OCI-LY3 (cell line): ENCODE measurements at regions not wholly inside any gene's neighbourhood (a gene's known extent, or its start where the extent isn't known, plus 50 kb on each side); places are given as distances from the start of the nearest gene placed in this dataset.

Source experiments
- H2AFZ ChIP-seq: fragments of 200-600, 300-600 bp; shearing (Covaris generic); 2 replicates; pipeline ENCODE4 v1.6.0; 2014; ENCODE audit warnings: antibody characterized with exemption, low read depth, low read length
- H3K27ac ChIP-seq: fragments of 200-600, 300-600 bp; sonication (generic); 2 replicates; pipeline ENCODE4 v1.5.1; 2014; ENCODE audit warnings: mild to moderate bottlenecking, low read length, moderate library complexity, mixed read lengths
- H3K27me3 ChIP-seq: fragments of 200-600, 300-600 bp; sonication (generic); 2 replicates; pipeline ENCODE4 v1.6.1; 2014; ENCODE audit warnings: low read depth, low read length, mixed read lengths
- H3K36me3 ChIP-seq: fragments of 200-600, 300-600 bp; sonication (generic); replicated peaks from 2 replicates; pipeline ENCODE3; 2014; ENCODE audit warnings: low read depth, low read length, mixed read lengths
- H3K4me1 ChIP-seq: fragments of 300-600, 200-600 bp; sonication (generic); 2 replicates; pipeline ENCODE4 v1.6.1; 2014; ENCODE audit warnings: low read length, mixed read lengths
- H3K4me2 ChIP-seq: fragments of 200-600, 300-600 bp; sonication (generic); 2 replicates; pipeline ENCODE4 v1.6.1; 2014; ENCODE audit warnings: low read length, mixed read lengths
- H3K4me3 ChIP-seq: fragments of 300-600, 200-600 bp; sonication (generic); 2 replicates; pipeline ENCODE4 v1.5.1; 2014; ENCODE audit warnings: antibody characterized with exemption, mild to moderate bottlenecking, low read length, moderate library complexity
- H3K79me2 ChIP-seq: fragments of 300-600, 200-600 bp; shearing (Covaris generic); 2 replicates; pipeline ENCODE4 v1.6.1; 2014; ENCODE audit warnings: mild to moderate bottlenecking, low read length, mixed read lengths
- H3K9ac ChIP-seq: fragments of 300-600, 200-600 bp; shearing (Covaris generic); 2 replicates; pipeline ENCODE4 v1.6.0; 2014; ENCODE audit warnings: mild to moderate bottlenecking, low read length, moderate library complexity
- H3K9me3 ChIP-seq: fragments of 200-600, 300-600 bp; shearing (Covaris generic); 2 replicates; pipeline ENCODE4 v1.6.1; 2014; ENCODE audit warnings: low read length, mixed read lengths; ENCODE audit not compliant: insufficient read depth
- H4K20me1 ChIP-seq: fragments of 200-600, 300-600 bp; sonication (generic); 2 replicates; pipeline ENCODE4 v1.6.1; 2016; ENCODE audit warnings: low read length, mixed read lengths; ENCODE audit not compliant: insufficient read depth
- EZH2phosphoT487 ChIP-seq: fragments of 200-600 bp; shearing (Covaris generic); IDR thresholded peaks from 2 replicates; pipeline ENCODE4 v1.6.1; 2018; ENCODE audit warnings: antibody characterized with exemption, mixed run types, low read depth
- TF ChIP-seq, protein P1 (sequence below): fragments of 200-600, 300-600 bp; sonication (generic); IDR thresholded peaks from 2 replicates; pipeline ENCODE4 v1.5.1; 2014; ENCODE audit warnings: antibody characterized with exemption, low read length, low read depth

DNA sequence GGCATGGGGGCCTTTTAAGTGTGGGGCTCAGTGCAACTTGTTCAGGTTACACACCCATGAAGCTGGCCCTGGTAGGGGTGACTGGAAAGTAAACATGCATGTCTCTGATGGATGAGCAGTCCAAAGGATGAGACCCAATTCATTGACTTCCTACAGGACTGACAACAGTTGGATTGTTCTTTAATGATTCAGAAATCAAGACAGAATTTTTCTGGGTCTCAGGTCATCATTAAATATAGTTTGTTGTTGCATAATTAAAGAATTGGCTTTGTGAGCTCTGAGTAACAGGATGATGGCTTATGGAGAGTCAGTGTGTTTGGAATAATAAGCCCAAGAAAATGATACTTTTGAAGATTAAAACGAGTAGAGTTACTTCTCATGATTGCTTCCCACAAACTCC is 604.2 kb upstream of the CLINT1 start:
- H3K9me3 ChIP-seq = no peaks in the 10 kb centered on the region
- no peak overlapping the region for H3K27ac ChIP-seq
- no peaks in the 10 kb centered on the region for H3K36me3 ChIP-seq
- no peaks in the 10 kb centered on the region for H3K79me2 ChIP-seq
- no peaks in the 10 kb centered on the region for H4K20me1 ChIP-seq
- H2AFZ ChIP-seq = no peak overlapping the region
- TF ChIP-seq, protein P1, sequence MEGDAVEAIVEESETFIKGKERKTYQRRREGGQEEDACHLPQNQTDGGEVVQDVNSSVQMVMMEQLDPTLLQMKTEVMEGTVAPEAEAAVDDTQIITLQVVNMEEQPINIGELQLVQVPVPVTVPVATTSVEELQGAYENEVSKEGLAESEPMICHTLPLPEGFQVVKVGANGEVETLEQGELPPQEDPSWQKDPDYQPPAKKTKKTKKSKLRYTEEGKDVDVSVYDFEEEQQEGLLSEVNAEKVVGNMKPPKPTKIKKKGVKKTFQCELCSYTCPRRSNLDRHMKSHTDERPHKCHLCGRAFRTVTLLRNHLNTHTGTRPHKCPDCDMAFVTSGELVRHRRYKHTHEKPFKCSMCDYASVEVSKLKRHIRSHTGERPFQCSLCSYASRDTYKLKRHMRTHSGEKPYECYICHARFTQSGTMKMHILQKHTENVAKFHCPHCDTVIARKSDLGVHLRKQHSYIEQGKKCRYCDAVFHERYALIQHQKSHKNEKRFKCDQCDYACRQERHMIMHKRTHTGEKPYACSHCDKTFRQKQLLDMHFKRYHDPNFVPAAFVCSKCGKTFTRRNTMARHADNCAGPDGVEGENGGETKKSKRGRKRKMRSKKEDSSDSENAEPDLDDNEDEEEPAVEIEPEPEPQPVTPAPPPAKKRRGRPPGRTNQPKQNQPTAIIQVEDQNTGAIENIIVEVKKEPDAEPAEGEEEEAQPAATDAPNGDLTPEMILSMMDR = no peak
- TF ChIP-seq EZH2phosphoT487 = no peak
- 0 out of 2 replicates have a peak, but pooled peaks cover 6% of the 10 kb centered on the region for H3K4me1 ChIP-seq
- no peak overlapping the region for H3K9ac ChIP-seq
- no peaks in the 10 kb centered on the region for H3K27me3 ChIP-seq
- no peak overlapping the region for H3K4me2 ChIP-seq
- H3K4me3 ChIP-seq = no peak overlapping the region

GRCh38 chr5:158462349-158463114 is 603.6 kb upstream of the CLINT1 start:
- Histone ChIP-seq H3K27ac (no peak overlapping the region), H3K79me2 (no peaks in the 10 kb centered on the region), H3K9me3 (no peaks in the 10 kb centered on the region), H3K4me3 (no peak overlapping the region), H3K36me3 (no peaks in the 10 kb centered on the region), H3K4me1 (0 out of 2 replicates have a peak, but pooled peaks cover 6% of the 10 kb centered on the region), H4K20me1 (no peaks in the 10 kb centered on the region), H3K4me2 (no peak overlapping the region), H3K27me3 (no peaks in the 10 kb centered on the region), H2AFZ (no peak overlapping the region), H3K9ac (no peak overlapping the region)
- TF ChIP-seq, protein P1 = no peak
- no peak for TF ChIP-seq EZH2phosphoT487

GRCh38 chr5:158461240-158461854 is 602.4 kb upstream of the CLINT1 start:
- TF ChIP-seq EZH2phosphoT487 = no peak
- TF ChIP-seq, protein P1 = no peak
- no peak overlapping the region for H3K27ac ChIP-seq
- H3K4me3 ChIP-seq = no peak overlapping the region
- no peaks in the 10 kb centered on the region for H3K36me3 ChIP-seq
- 0 out of 2 replicates have a peak, but pooled peaks cover 5% of the 10 kb centered on the region for H3K4me1 ChIP-seq
- no peaks in the 10 kb centered on the region for H3K9me3 ChIP-seq
- H3K27me3 ChIP-seq = no peaks in the 10 kb centered on the region
- no peaks in the 10 kb centered on the region for H3K79me2 ChIP-seq
- no peak overlapping the region for H3K9ac ChIP-seq
- no peak overlapping the region for H3K4me2 ChIP-seq
- no peak overlapping the region for H2AFZ ChIP-seq
- no peaks in the 10 kb centered on the region for H4K20me1 ChIP-seq

- no peak for TF ChIP-seq EZH2phosphoT487
- TF ChIP-seq, protein P1 = no peak
Observed at GRCh38 chr5:158458086-158458485, 599.1 kb upstream of the CLINT1 start.

More at GRCh38 chr5:158458086-158458485, 599.1 kb upstream of the CLINT1 start:
- H2AFZ ChIP-seq = no peak overlapping the region
- no peaks in the 10 kb centered on the region for H3K9me3 ChIP-seq
- no peaks in the 10 kb centered on the region for H4K20me1 ChIP-seq
- no peak overlapping the region for H3K9ac ChIP-seq
- no peaks in the 10 kb centered on the region for H3K36me3 ChIP-seq
- no peaks in the 10 kb centered on the region for H3K4me1 ChIP-seq
- no peak overlapping the region for H3K27ac ChIP-seq
- H3K4me2 ChIP-seq = no peak overlapping the region
- H3K27me3 ChIP-seq = no peaks in the 10 kb centered on the region
- H3K4me3 ChIP-seq = no peak overlapping the region
- no peaks in the 10 kb centered on the region for H3K79me2 ChIP-seq
